ENCODE measurements at regions not wholly inside any gene's neighbourhood (a gene's known extent, or its start where the extent isn't known, plus 50 kb on each side); places are given as distances from the start of the nearest gene placed in this dataset.

- in situ Hi-C loops (cut with MboI) (no loop called here), intact Hi-C loops (cut with micrococcal nuclease; ENCODE audit: unreplicated experiment) (no loop called here)
- H3K9ac ChIP-seq (ENCODE audit: control insufficient read depth, insufficient read depth, low read length): no peak overlapping the region
- no peaks in the 10 kb centered on the region for H3K9me3 ChIP-seq (replicated peaks; ENCODE audit: control insufficient read depth, insufficient read depth, low read length)
- H4K20me1 ChIP-seq (ENCODE audit: control insufficient read depth, insufficient read depth): no peaks in the 10 kb centered on the region
- no peak overlapping the region for H3K27ac ChIP-seq (ENCODE audit: control insufficient read depth, insufficient read depth)
- ChIA-PET CTCF (no interaction called here), SMC1A (ENCODE audit: uncharacterized antibody, unreplicated experiment) (interaction anchor here (0.6 kb wide), 1 partner anchor 176 kb away, joined by 3 read pairs; no protein-coding TSS in a partner anchor), RAD21 (ENCODE audit: unreplicated experiment) (no interaction called here), POLR2A (no interaction called here)
- FAIRE-seq (no peak), DNase-seq (ENCODE audit: low read depth, low spot score) (no peak), ATAC-seq (no peak)
- no TSS peak for BruUV-seq (replicated peaks)
- no peak overlapping the region for H3K4me3 ChIP-seq
- no peak overlapping the region for H3K4me2 ChIP-seq (ENCODE audit: control insufficient read depth, insufficient read depth)
- no peaks in the 10 kb centered on the region for H3K79me2 ChIP-seq (ENCODE audit: control insufficient read depth, insufficient read depth, low read length)
- no peak overlapping the region for H2AFZ ChIP-seq (ENCODE audit: control insufficient read depth, low read depth, low read length)
- no peaks in the 10 kb centered on the region for H3K4me1 ChIP-seq (ENCODE audit: control insufficient read depth, insufficient read depth, low read length)
- H3K36me3 ChIP-seq (ENCODE audit: control insufficient read depth in 2 of 2, insufficient read depth in 2 of 2, low read length in 1 of 2): no peaks in the 10 kb centered on the region
- H3K27me3 ChIP-seq (replicated peaks in 1 of 2; ENCODE audit: control insufficient read depth in 2 of 2, insufficient read depth in 2 of 2, low read length in 1 of 2): no peaks in the 10 kb centered on the region; a peak in 2 of 4 replicates
- TF ChIP-seq MAX (IDR thresholded peaks at IDR 0.05; ENCODE audit: low read depth, low read length) (no peak), NFYB (IDR thresholded peaks at IDR 0.05; ENCODE audit: insufficient read depth, low read depth, low read length) (no peak), HDGF (IDR thresholded peaks at IDR 0.05) (no peak), ZBTB33 (IDR thresholded peaks at IDR 0.05) (no peak), POLR2AphosphoS5 (IDR thresholded peaks at IDR 0.05; ENCODE audit: low read length) (no peak), ASH2L (IDR thresholded peaks at IDR 0.05; ENCODE audit: borderline replicate concordance, low read depth) (no peak), ZNF384 (IDR thresholded peaks at IDR 0.05; ENCODE audit: borderline replicate concordance, low read depth, low read length) (no peak), SP1 (IDR thresholded peaks at IDR 0.05; ENCODE audit: low read depth, low read length) (no peak), EGR1 (IDR thresholded peaks at IDR 0.05; ENCODE audit: borderline replicate concordance in 1 of 2, low read depth in 2 of 2, low read length in 2 of 2) (no peak), ATF2 (IDR thresholded peaks at IDR 0.05; ENCODE audit: low read length) (no peak), SIN3A (IDR thresholded peaks at IDR 0.05; ENCODE audit: low read depth, low read length) (no peak), GATAD2B (conservative IDR thresholded peaks at IDR 0.05; ENCODE audit: low read depth) (no peak), TCF3 (IDR thresholded peaks at IDR 0.05; ENCODE audit: borderline replicate concordance, insufficient read depth, low read depth, low read length) (no peak), TCF7 (IDR thresholded peaks at IDR 0.05; ENCODE audit: borderline replicate concordance) (no peak), E2F8 (IDR thresholded peaks at IDR 0.05; ENCODE audit: low read depth, partially characterized antibody) (no peak), MTA3 (IDR thresholded peaks at IDR 0.05; ENCODE audit: borderline replicate concordance, low read length) (no peak), RELA (IDR thresholded peaks at IDR 0.05; ENCODE audit: borderline replicate concordance, partially characterized antibody) (no peak)
Measured at GRCh38 chr11:69896250-69896649, 77.0 kb upstream of the FGF3 start.

All from GM12878 (cell line).